ENCODE measurements at regions not wholly inside any gene's neighbourhood (a gene's known extent, or its start where the extent isn't known, plus 50 kb on each side); places are given as distances from the start of the nearest gene placed in this dataset.

- DNase-seq: no peak
Observed at GRCh38 chr3:153314038-153314437, 152.0 kb downstream of the RAP2B start.

- DNase-seq: no peak
Observed at GRCh38 chr3:153315781-153316180, 153.8 kb downstream of the RAP2B start.

GRCh38 chr3:153319705-153320554, 157.9 kb downstream of the RAP2B start:
- DNase-seq: no peak

- no peak for DNase-seq
Observed at GRCh38 chr3:153320585-153321128, 158.6 kb downstream of the RAP2B start.

GRCh38 chr3:153328690-153329089, 166.7 kb downstream of the RAP2B start:
- DNase-seq: no peak

GRCh38 chr3:153330901-153331300, 168.9 kb downstream of the RAP2B start:
- no peak for DNase-seq

GRCh38 chr3:153331676-153332075, 169.7 kb downstream of the RAP2B start:
- DNase-seq: no peak

- DNase-seq: no peak
Observed at GRCh38 chr3:153334558-153334957, 172.5 kb downstream of the RAP2B start.

GRCh38 chr3:153337369-153337768, 175.3 kb downstream of the RAP2B start:
- no peak for DNase-seq

GRCh38 chr3:153338487-153338886, 176.5 kb downstream of the RAP2B start:
- no peak for DNase-seq

GRCh38 chr3:153339065-153339464, 177.0 kb downstream of the RAP2B start:
- DNase-seq: no peak

- DNase-seq: no peak
Observed at GRCh38 chr3:153343988-153344782, 182.2 kb downstream of the RAP2B start.

- no peak for DNase-seq
Observed at GRCh38 chr3:153348457-153349107, 186.6 kb downstream of the RAP2B start.

GRCh38 chr3:153349108-153349499, 187.1 kb downstream of the RAP2B start:
- no peak for DNase-seq

GRCh38 chr3:153350420-153350819, 188.4 kb downstream of the RAP2B start:
- DNase-seq: no peak

GRCh38 chr3:153354641-153355040, 192.6 kb downstream of the RAP2B start:
- DNase-seq: no peak

GRCh38 chr3:153355559-153355958, 193.5 kb downstream of the RAP2B start:
- DNase-seq: no peak

- DNase-seq: no peak
Observed at GRCh38 chr3:153356908-153357307, 194.9 kb downstream of the RAP2B start.

- DNase-seq: no peak
Observed at GRCh38 chr3:153357436-153357835, 195.4 kb downstream of the RAP2B start.

- DNase-seq: no peak
Observed at GRCh38 chr3:153369561-153370374, 207.7 kb downstream of the RAP2B start.

GRCh38 chr3:153370680-153371079, 208.7 kb downstream of the RAP2B start:
- no peak for DNase-seq

GRCh38 chr3:153372326-153372725, 210.3 kb downstream of the RAP2B start:
- DNase-seq: no peak
